H1 (cell line): ENCODE measurements at regions not wholly inside any gene's neighbourhood (a gene's known extent, or its start where the extent isn't known, plus 50 kb on each side); places are given as distances from the start of the nearest gene placed in this dataset.

Source experiments
- CTCF ChIA-PET: fragments of 300-600 bp; sonication (Branson Sonifier 250); formaldehyde crosslinking; loops from one replicate; lab custom pipeline; 2021; ENCODE audit not compliant: partially characterized antibody; lab: Charles Lee
- POLR2A ChIA-PET: fragments of 300-600 bp; sonication (Branson Sonifier 250); formaldehyde crosslinking; loops from one replicate; lab custom pipeline; 2021; ENCODE audit warnings: inconsistent platforms; ENCODE audit not compliant: partially characterized antibody; lab: Charles Lee
- DNase-seq, 2 experiments: peaks; one replicate each; pipeline versions ENCODE4 v3.0.0 to v3.0.0-alpha.2; 2010 to 2022; ENCODE audit warnings: low spot score in 2 of 2, low read depth in 1 of 2, mixed read lengths in 1 of 2
- FAIRE-seq: peaks from 2 replicates; lab custom pipeline; 2011; peaks lifted over from hg19 to GRCh38; lab: Jason Lieb, UNC
- H2AFZ ChIP-seq: 2 replicates; pipeline ENCODE4 v1.8.1; 2012; ENCODE audit warnings: low read length, inconsistent platforms
- H2AK5ac ChIP-seq: 2 replicates; pipeline ENCODE4 v1.6.1; 2013; ENCODE audit warnings: low read depth, low read length
- H2BK120ac ChIP-seq: replicated peaks from 2 replicates; pipeline ENCODE3; 2013; ENCODE audit warnings: low read depth, low read length, inconsistent platforms
- H2BK12ac ChIP-seq: 2 replicates; pipeline ENCODE4 v1.6.1; 2013; ENCODE audit warnings: low read depth, low read length
- H2BK15ac ChIP-seq: 2 replicates; pipeline ENCODE4 v1.6.1; 2013; ENCODE audit warnings: low read length
- H2BK20ac ChIP-seq: 2 replicates; pipeline ENCODE4 v1.6.1; 2013; ENCODE audit warnings: low read length
- H2BK5ac ChIP-seq: 2 replicates; pipeline ENCODE4 v1.6.1; 2013; ENCODE audit warnings: low read depth, low read length
- H3K14ac ChIP-seq: 2 replicates; pipeline ENCODE4 v1.6.1; 2013; ENCODE audit warnings: inconsistent platforms; ENCODE audit not compliant: insufficient read length
- H3K18ac ChIP-seq: 2 replicates; pipeline ENCODE4 v1.6.1; 2013; ENCODE audit warnings: low read length; ENCODE audit errors: extremely low read depth
- H3K23ac ChIP-seq: 2 replicates; pipeline ENCODE4 v1.6.1; 2013; ENCODE audit warnings: inconsistent platforms; ENCODE audit not compliant: insufficient read length
- H3K23me2 ChIP-seq: 2 replicates; pipeline ENCODE4 v1.6.1; 2013; ENCODE audit warnings: low read depth, low read length
- H3K27ac ChIP-seq: 2 replicates; pipeline ENCODE4 v1.6.1; 2011; ENCODE audit warnings: low read depth, low read length, inconsistent platforms
- H3K27me3 ChIP-seq, 4 experiments: replicated peaks in 1 of 4; 1 replicate in 1 of 4; 2 replicates in 3 of 4; pipeline versions ENCODE4 v1.6.1 to v1.8.1; 2011 to 2013; ENCODE audit warnings: low read length in 3 of 4, mild to moderate bottlenecking in 3 of 4, inconsistent platforms in 2 of 4, mixed read lengths in 2 of 4, moderate library complexity in 1 of 4; ENCODE audit not compliant: control insufficient read depth in 3 of 4, insufficient read depth in 3 of 4; ENCODE audit errors: extremely low read depth in 1 of 4
- H3K36me3 ChIP-seq, 4 experiments: 2 replicates each; pipeline versions ENCODE4 v1.6.1 to v1.8.1; 2011 to 2013; ENCODE audit warnings: mild to moderate bottlenecking in 4 of 4, low read length in 3 of 4, moderate library complexity in 2 of 4, control low read depth in 1 of 4, inconsistent platforms in 1 of 4; ENCODE audit not compliant: insufficient read depth in 4 of 4, control insufficient read depth in 2 of 4
- H3K4ac ChIP-seq: replicated peaks from 2 replicates; pipeline ENCODE3; 2013; ENCODE audit warnings: low read length, low read depth, mixed read lengths, inconsistent platforms; ENCODE audit not compliant: insufficient read length
- H3K4me1 ChIP-seq, 4 experiments: replicated peaks in 1 of 4; 1 replicate in 1 of 4; 2 replicates in 3 of 4; pipeline versions ENCODE4 v1.6.1 to v1.8.1; 2011 to 2013; ENCODE audit warnings: low read length in 3 of 4, inconsistent platforms in 2 of 4, mixed read lengths in 1 of 4; ENCODE audit not compliant: insufficient read depth in 4 of 4, control insufficient read depth in 3 of 4
- H3K4me2 ChIP-seq, 2 experiments: 2 replicates each; pipeline versions ENCODE4 v1.6.1 to v1.8.1; 2011 to 2013; ENCODE audit warnings: low read depth in 2 of 2, low read length in 2 of 2, control low read depth in 1 of 2, inconsistent platforms in 1 of 2, mild to moderate bottlenecking in 1 of 2; ENCODE audit not compliant: insufficient read depth in 1 of 2
- H3K4me3 ChIP-seq, 4 experiments: fragments of 200-600, 300-600 bp in 1 of 4; sonication (generic), shearing (Covaris generic), sonication (Bioruptor Twin) in 1 of 4; 2 replicates each; pipeline versions ENCODE4 v1.5.1 to v1.8.1; 2011 to 2016; ENCODE audit warnings: low read length in 4 of 4, low read depth in 3 of 4, control low read depth in 2 of 4, inconsistent platforms in 2 of 4, mild to moderate bottlenecking in 2 of 4, mixed read lengths in 1 of 4, moderate library complexity in 1 of 4; ENCODE audit not compliant: insufficient read depth in 2 of 4; ENCODE audit errors: extremely low read depth in 1 of 4
- H3K56ac ChIP-seq: replicated peaks from 2 replicates; pipeline ENCODE3; 2013; ENCODE audit warnings: low read depth, mild to moderate bottlenecking, mixed read lengths, low read length, inconsistent platforms; ENCODE audit not compliant: insufficient read length
- H3K79me1 ChIP-seq: 2 replicates; pipeline ENCODE4 v1.6.1; 2013; ENCODE audit warnings: low read depth, low read length, control low read depth
- H3K79me2 ChIP-seq, 2 experiments: 2 replicates each; pipeline versions ENCODE4 v1.6.1 to v1.8.1; 2012 to 2013; ENCODE audit warnings: low read length in 2 of 2, mild to moderate bottlenecking in 2 of 2, inconsistent platforms in 1 of 2; ENCODE audit not compliant: insufficient read depth in 2 of 2, control insufficient read depth in 1 of 2
- H3K9ac ChIP-seq, 4 experiments: replicated peaks in 1 of 4; 1 replicate in 1 of 4; 2 replicates in 3 of 4; pipeline versions ENCODE4 v1.6.1 to v1.8.1; 2011 to 2013; ENCODE audit warnings: low read depth in 3 of 4, low read length in 3 of 4, control low read depth in 2 of 4, mild to moderate bottlenecking in 2 of 4, moderate library complexity in 2 of 4, inconsistent platforms in 1 of 4; ENCODE audit errors: extremely low read depth in 1 of 4
- H3K9me3 ChIP-seq, 2 experiments: 2 replicates each; pipeline versions ENCODE4 v1.6.1 to v1.8.1; 2012 to 2013; ENCODE audit warnings: mild to moderate bottlenecking in 2 of 2, moderate library complexity in 2 of 2, control low read depth in 1 of 2, inconsistent platforms in 1 of 2, low read depth in 1 of 2, low read length in 1 of 2, mixed read lengths in 1 of 2; ENCODE audit not compliant: insufficient read depth in 2 of 2
- H4K20me1 ChIP-seq, 2 experiments: replicated peaks in 1 of 2; 2 replicates each; pipeline versions ENCODE3 to v1.8.1; 2011 to 2013; ENCODE audit warnings: inconsistent platforms in 2 of 2, low read length in 2 of 2, mild to moderate bottlenecking in 1 of 2; ENCODE audit not compliant: insufficient read depth in 2 of 2, control insufficient read depth in 1 of 2
- H4K5ac ChIP-seq: 2 replicates; pipeline ENCODE4 v1.6.1; 2013; ENCODE audit warnings: low read length, low read depth, mixed read lengths, inconsistent platforms; ENCODE audit not compliant: insufficient read length
- H4K8ac ChIP-seq: 2 replicates; pipeline ENCODE4 v1.8.0; 2013; ENCODE audit warnings: mild to moderate bottlenecking, moderate library complexity, low read length, inconsistent platforms; ENCODE audit not compliant: insufficient read depth; ENCODE audit errors: extremely low read depth
- H4K91ac ChIP-seq: replicated peaks from 2 replicates; pipeline ENCODE3; 2013; ENCODE audit warnings: low read length, mixed read lengths, inconsistent platforms; ENCODE audit not compliant: insufficient read length
- ATF2 ChIP-seq: IDR thresholded peaks from 2 replicates; pipeline ENCODE4 v1.6.1; 2012; ENCODE audit warnings: low read length, inconsistent platforms
- BCL11A ChIP-seq, 2 experiments: IDR thresholded peaks; one replicate each; pipeline ENCODE4 v1.6.1; 2011; ENCODE audit warnings: low read depth in 2 of 2, low read length in 2 of 2, mild to moderate bottlenecking in 2 of 2
- CHD2 ChIP-seq: IDR thresholded peaks from 2 replicates; pipeline ENCODE4 v1.6.1; 2012; ENCODE audit warnings: low read length, improper control_type of control experiment
- HDAC6 ChIP-seq: IDR thresholded peaks from one replicate; pipeline ENCODE4 v1.7.1; 2012; ENCODE audit warnings: low read depth, mild to moderate bottlenecking, inconsistent platforms, low read length, moderate library complexity
- WGBS, 2 experiments: shearing (Covaris generic) in 1 of 2; methylation state at CpG; one replicate each; pipeline versions ENCODE4 v1.1.6 to v1.1.7; 2013 to 2015; ENCODE audit warnings: low lambda C conversion rate in 2 of 2, mixed read lengths in 2 of 2, inconsistent platforms in 1 of 2, low coverage in 1 of 2, missing lambda C conversion rate in 1 of 2; ENCODE audit not compliant: insufficient replicate concordance in 2 of 2, insufficient coverage in 1 of 2, insufficient read length in 1 of 2; ENCODE audit errors: extremely low coverage in 1 of 2, missing lambda C conversion rate in 1 of 2; 5-methylcytosine and 5-hydroxymethylcytosine counted together

- Histone ChIP-seq H3K79me2 (no peaks in the 10 kb centered on the region), H3K23me2 (no peaks in the 10 kb centered on the region; the same call in 1 of the 2 replicates), H3K4me1 (no peaks in the 10 kb centered on the region), H3K9me3 (no peaks in the 10 kb centered on the region), H3K4me3 (no peak overlapping the region), H3K4ac (no peak overlapping the region), H2BK15ac (no peak overlapping the region), H2BK5ac (no peak overlapping the region), H3K27me3 (no peaks in the 10 kb centered on the region), H4K20me1 (no peaks in the 10 kb centered on the region), H2AFZ (no peak overlapping the region), H4K8ac (no peak overlapping the region), H3K79me1 (no peaks in the 10 kb centered on the region), H2AK5ac (no peak overlapping the region), H3K14ac (no peak overlapping the region), H3K56ac (no peak overlapping the region), H2BK12ac (no peak overlapping the region), H3K23ac (no peak overlapping the region), H3K9ac (no peak overlapping the region), H2BK20ac (no peak overlapping the region), H3K27ac (no peak overlapping the region), H2BK120ac (no peak overlapping the region), H3K18ac (no peak overlapping the region), H3K4me2 (no peak overlapping the region), H4K91ac (no peak overlapping the region), H4K5ac (no peak overlapping the region), H3K36me3 (no peaks in the 10 kb centered on the region)
- FAIRE-seq = no peak
- no peak for DNase-seq
- WGBS, 2 experiments = 77% methylated on average over 2 of the region's 2 CpGs; no CpG with 5 or more reads in 1 of the 2 experiments
- CTCF ChIA-PET = interaction anchor here (0.7 kb wide), 1 partner anchor 25 kb away, joined by 3 read pairs; no protein-coding TSS in a partner anchor
- TF ChIP-seq CHD2 (no peak), BCL11A (IDR thresholded peaks at IDR 0.05; ENCODE audit: low read depth in 2 of 2, low read length in 2 of 2) (no peak), HDAC6 (no peak), ATF2 (no peak)
- POLR2A ChIA-PET = no interaction called here
These were observed 713.9 kb downstream of the COL12A1 start for GRCh38 chr6:74491844-74492374.
